ENCODE measurements at regions not wholly inside any gene's neighbourhood (a gene's known extent, or its start where the extent isn't known, plus 50 kb on each side); places are given as distances from the start of the nearest gene placed in this dataset.

GRCh38 chr6:82616386-82617028 lies 252.9 kb downstream of the TPBG start:
- TF ChIP-seq CTCF (IDR thresholded peaks at IDR 0.05) (no peak), POLR2A (IDR thresholded peaks at IDR 0.05) (no peak), POLR2AphosphoS5 (IDR thresholded peaks at IDR 0.05) (no peak), EP300 (IDR thresholded peaks at IDR 0.05) (no peak)
